SK-N-SH (cell line): ENCODE measurements at regions not wholly inside any gene's neighbourhood (a gene's known extent, or its start where the extent isn't known, plus 50 kb on each side); places are given as distances from the start of the nearest gene placed in this dataset.

Experiments
- CTCF ChIA-PET: fragments of 300-600, 350-600 bp; formaldehyde crosslinking; extraction: SDS; loops from one replicate; lab custom pipeline; 2021; lab: Yijun Ruan, JAX
- POLR2A ChIA-PET: fragments of 350-600 bp; sonication (Branson Sonifier 250); formaldehyde crosslinking; extraction: SDS; loops from one replicate; lab custom pipeline; 2020; ENCODE audit warnings: antibody characterized with exemption, inconsistent platforms; lab: Yijun Ruan, JAX
- DNase-seq: peaks from one replicate; pipeline ENCODE4 v3.0.0; 2012
- H2AFZ ChIP-seq: fragments of 200-600 bp; sonication (generic); 2 replicates; pipeline ENCODE4 v1.8.1; 2016; ENCODE audit warnings: antibody characterized with exemption, mild to moderate bottlenecking, low read depth
- H3F3A ChIP-seq: fragments of 200-600 bp; sonication (generic); replicated peaks from 2 replicates; pipeline ENCODE3; 2016; ENCODE audit warnings: antibody characterized with exemption, mild to moderate bottlenecking; ENCODE audit not compliant: insufficient read depth
- H3K27ac ChIP-seq, 2 experiments: fragments of 200-500 bp in 1 of 2; fragments of 200-600 bp in 1 of 2; sonication (Bioruptor generic) in 1 of 2; sonication (generic), shearing (Covaris generic) in 1 of 2; 2 replicates each; pipeline versions ENCODE4 v1.5.1 to v1.6.1; 2014 to 2016; ENCODE audit warnings: low read depth in 2 of 2, inconsistent platforms in 1 of 2, low read length in 1 of 2, mild to moderate bottlenecking in 1 of 2, mixed read lengths in 1 of 2
- H3K27me3 ChIP-seq: fragments of 200-600 bp; sonication (generic), shearing (Covaris generic); 2 replicates; pipeline ENCODE4 v1.6.1; 2016; ENCODE audit warnings: mixed run types; ENCODE audit not compliant: insufficient read depth
- H3K36me3 ChIP-seq, 2 experiments: fragments of 200-500 bp in 1 of 2; fragments of 200-600 bp in 1 of 2; sonication (Bioruptor generic) in 1 of 2; sonication (generic) in 1 of 2; replicated peaks in 1 of 2; 2 replicates each; pipeline versions ENCODE3 to v1.5.1; 2014 to 2016; ENCODE audit warnings: low read length in 1 of 2, mild to moderate bottlenecking in 1 of 2; ENCODE audit not compliant: insufficient read depth in 2 of 2, control insufficient read depth in 1 of 2
- H3K4me1 ChIP-seq, 2 experiments: fragments of 200-500 bp in 1 of 2; fragments of 200-600 bp in 1 of 2; sonication (Bioruptor generic) in 1 of 2; sonication (generic), shearing (Covaris generic) in 1 of 2; 2 replicates each; pipeline versions ENCODE4 v1.5.1 to v1.6.1; 2014 to 2016; ENCODE audit warnings: low read depth in 1 of 2, low read length in 1 of 2, mixed run types in 1 of 2; ENCODE audit not compliant: insufficient read depth in 2 of 2, control insufficient read depth in 1 of 2
- H3K4me2 ChIP-seq: fragments of 200-600 bp; sonication (generic), shearing (Covaris generic); 2 replicates; pipeline ENCODE4 v1.6.1; 2017; ENCODE audit warnings: mixed run types
- H3K4me3 ChIP-seq, 2 experiments: fragments of 200-500 bp in 1 of 2; fragments of 200-600 bp in 1 of 2; sonication (Bioruptor generic) in 1 of 2; sonication (generic), shearing (Covaris generic) in 1 of 2; 2 replicates each; pipeline versions ENCODE4 v1.5.1 to v1.8.1; 2014 to 2016; ENCODE audit warnings: low read depth in 2 of 2, inconsistent platforms in 1 of 2, low read length in 1 of 2, mild to moderate bottlenecking in 1 of 2, mixed read lengths in 1 of 2, moderate library complexity in 1 of 2
- H3K79me2 ChIP-seq: fragments of 200-600 bp; sonication (generic); 2 replicates; pipeline ENCODE4 v1.8.1; 2017; ENCODE audit warnings: mild to moderate bottlenecking; ENCODE audit not compliant: insufficient read depth
- H3K9ac ChIP-seq: fragments of 200-600 bp; sonication (generic); 2 replicates; pipeline ENCODE4 v1.6.1; 2017; ENCODE audit warnings: mixed run types
- H3K9me2 ChIP-seq: fragments of 200-600 bp; sonication (generic); 2 replicates; pipeline ENCODE4 v1.6.1; 2017; ENCODE audit warnings: mixed run types
- H3K9me3 ChIP-seq: fragments of 200-600 bp; sonication (generic); 2 replicates; pipeline ENCODE4 v1.6.1; 2017; ENCODE audit warnings: mixed run types, mild to moderate bottlenecking, moderate library complexity
- H4K20me1 ChIP-seq: fragments of 200-600 bp; sonication (generic); 2 replicates; pipeline ENCODE4 v1.6.1; 2017; ENCODE audit warnings: mild to moderate bottlenecking, mixed run types; ENCODE audit not compliant: insufficient read depth
- ELF1 ChIP-seq: IDR thresholded peaks from 2 replicates; pipeline ENCODE4 v1.4.0; 2012
- EP300 ChIP-seq, 2 experiments: IDR thresholded peaks; 2 replicates each; pipeline versions ENCODE4 v1.4.0 to v1.6.1; 2012; ENCODE audit warnings: borderline replicate concordance in 1 of 2, low read depth in 1 of 2, low read length in 1 of 2
- EZH2phosphoT487 ChIP-seq: fragments of 200-600 bp; sonication (generic); IDR thresholded peaks from 2 replicates; pipeline ENCODE4 v1.6.1; 2017; ENCODE audit warnings: low read depth, mixed run types, mild to moderate bottlenecking, antibody characterized with exemption, moderate library complexity, borderline replicate concordance
- FOXM1 ChIP-seq: IDR thresholded peaks from 2 replicates; pipeline ENCODE4 v1.4.0; 2012; ENCODE audit warnings: low read depth, mild to moderate bottlenecking
- GATA2 ChIP-seq: sonication (generic); formaldehyde crosslinking; IDR thresholded peaks from 2 replicates; pipeline ENCODE4 v1.5.0; 2020; ENCODE audit warnings: mild to moderate bottlenecking, missing genetic modification reagents
- MAX ChIP-seq: IDR thresholded peaks from 2 replicates; pipeline ENCODE4 v1.4.0; 2012; ENCODE audit warnings: low read depth
- MXI1 ChIP-seq: IDR thresholded peaks from 2 replicates; pipeline ENCODE4 v1.6.1; 2012; ENCODE audit warnings: mild to moderate bottlenecking, low read depth, low read length, improper control_type of control experiment
- PBX3 ChIP-seq: IDR thresholded peaks from 2 replicates; pipeline ENCODE4; 2012
- POLR2AphosphoS5 ChIP-seq: IDR thresholded peaks from 2 replicates; pipeline ENCODE4 v1.6.1; 2012; ENCODE audit warnings: low read depth, low read length
- RAD21 ChIP-seq: IDR thresholded peaks from 2 replicates; pipeline ENCODE4 v1.6.1; 2012; ENCODE audit warnings: mild to moderate bottlenecking, low read length
- SMC3 ChIP-seq: IDR thresholded peaks from 2 replicates; pipeline ENCODE4 v1.6.1; 2012; ENCODE audit warnings: low read depth, low read length, improper control_type of control experiment
- TAF1 ChIP-seq: IDR thresholded peaks from 2 replicates; pipeline ENCODE4 v1.6.1; 2012; ENCODE audit warnings: low read depth, mild to moderate bottlenecking, low read length, moderate library complexity, borderline replicate concordance
- TCF12 ChIP-seq: IDR thresholded peaks from 2 replicates; pipeline ENCODE4 v1.4.0; 2012
- TEAD4 ChIP-seq: IDR thresholded peaks from 2 replicates; pipeline ENCODE4 v1.4.0; 2012; ENCODE audit warnings: mild to moderate bottlenecking, borderline replicate concordance; ENCODE audit not compliant: insufficient read depth
- USF1 ChIP-seq: IDR thresholded peaks from 2 replicates; pipeline ENCODE4 v1.4.0; 2012; ENCODE audit warnings: low read depth, borderline replicate concordance
- WGBS: methylation state at CpG from one replicate; pipeline ENCODE4 v1.1.6; 2017; ENCODE audit warnings: low lambda C conversion rate; 5-methylcytosine and 5-hydroxymethylcytosine counted together
- TF ChIP-seq, protein P1 (sequence below): fragments of 150-350 bp; IDR thresholded peaks from 2 replicates; pipeline ENCODE4 v1.6.1; 2017; ENCODE audit warnings: antibody characterized with exemption, low read length, low read depth, borderline replicate concordance
- TF ChIP-seq, protein P2 (sequence below): IDR thresholded peaks from 2 replicates; pipeline ENCODE4 v1.4.0; 2012; ENCODE audit warnings: low read depth, borderline replicate concordance

GRCh38 chr6:2477666-2478065 is 232.3 kb upstream of the GMDS start:
- H3K36me3 ChIP-seq: no peaks in the 10 kb centered on the region
- ChIA-PET CTCF (no interaction called here), POLR2A (no interaction called here)
- peaks cover 0 to 12% of the 10 kb centered on the region in 2 experiments; a peak in 1 of 4 replicates for H3K4me1 ChIP-seq
- peaks cover 7% of the 10 kb centered on the region; the same call in 1 of the 2 replicates for H3K27me3 ChIP-seq
- no peak for DNase-seq
- H3F3A ChIP-seq: no peaks in the 10 kb centered on the region
- H4K20me1 ChIP-seq: no peaks in the 10 kb centered on the region
- no peak overlapping the region for H3K9ac ChIP-seq
- H3K4me3 ChIP-seq: no peak overlapping the region
- H2AFZ ChIP-seq: no peak overlapping the region
- H3K4me2 ChIP-seq: no peak overlapping the region
- 48% methylated on average over 8 of the region's 8 CpGs for WGBS
- no peak overlapping the region for H3K27ac ChIP-seq
- no peaks in the 10 kb centered on the region for H3K9me3 ChIP-seq
- H3K79me2 ChIP-seq: no peaks in the 10 kb centered on the region
- TF ChIP-seq FOXM1: no peak
- TF ChIP-seq ELF1: no peak
- no peak for TF ChIP-seq GATA2 (CRISPR knock-in tag)
- no peak for TF ChIP-seq EZH2phosphoT487
- TF ChIP-seq, protein P1, sequence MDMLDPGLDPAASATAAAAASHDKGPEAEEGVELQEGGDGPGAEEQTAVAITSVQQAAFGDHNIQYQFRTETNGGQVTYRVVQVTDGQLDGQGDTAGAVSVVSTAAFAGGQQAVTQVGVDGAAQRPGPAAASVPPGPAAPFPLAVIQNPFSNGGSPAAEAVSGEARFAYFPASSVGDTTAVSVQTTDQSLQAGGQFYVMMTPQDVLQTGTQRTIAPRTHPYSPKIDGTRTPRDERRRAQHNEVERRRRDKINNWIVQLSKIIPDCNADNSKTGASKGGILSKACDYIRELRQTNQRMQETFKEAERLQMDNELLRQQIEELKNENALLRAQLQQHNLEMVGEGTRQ: no peak
- no peak for TF ChIP-seq MAX
- no peak for TF ChIP-seq TCF12
- TF ChIP-seq TEAD4: no peak
- no peaks in the 10 kb centered on the region for H3K9me2 ChIP-seq

GRCh38 chr6:2477250-2477649 is 231.8 kb upstream of the GMDS start:
- no peak overlapping the region for H3K4me2 ChIP-seq
- H4K20me1 ChIP-seq: no peaks in the 10 kb centered on the region
- H2AFZ ChIP-seq: no peak overlapping the region
- no peak for TF ChIP-seq RAD21
- no peak for TF ChIP-seq EP300 (IDR thresholded peaks at IDR 0.05; ENCODE audit: borderline replicate concordance in 1 of 2, low read depth in 1 of 2, low read length in 1 of 2)
- TF ChIP-seq, protein P1: no peak
- TF ChIP-seq MXI1: no peak
- TF ChIP-seq, protein P2, sequence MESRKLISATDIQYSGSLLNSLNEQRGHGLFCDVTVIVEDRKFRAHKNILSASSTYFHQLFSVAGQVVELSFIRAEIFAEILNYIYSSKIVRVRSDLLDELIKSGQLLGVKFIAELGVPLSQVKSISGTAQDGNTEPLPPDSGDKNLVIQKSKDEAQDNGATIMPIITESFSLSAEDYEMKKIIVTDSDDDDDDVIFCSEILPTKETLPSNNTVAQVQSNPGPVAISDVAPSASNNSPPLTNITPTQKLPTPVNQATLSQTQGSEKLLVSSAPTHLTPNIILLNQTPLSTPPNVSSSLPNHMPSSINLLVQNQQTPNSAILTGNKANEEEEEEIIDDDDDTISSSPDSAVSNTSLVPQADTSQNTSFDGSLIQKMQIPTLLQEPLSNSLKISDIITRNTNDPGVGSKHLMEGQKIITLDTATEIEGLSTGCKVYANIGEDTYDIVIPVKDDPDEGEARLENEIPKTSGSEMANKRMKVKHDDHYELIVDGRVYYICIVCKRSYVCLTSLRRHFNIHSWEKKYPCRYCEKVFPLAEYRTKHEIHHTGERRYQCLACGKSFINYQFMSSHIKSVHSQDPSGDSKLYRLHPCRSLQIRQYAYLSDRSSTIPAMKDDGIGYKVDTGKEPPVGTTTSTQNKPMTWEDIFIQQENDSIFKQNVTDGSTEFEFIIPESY: no peak
- no peak for TF ChIP-seq POLR2AphosphoS5
- no peak for TF ChIP-seq PBX3
- TF ChIP-seq MAX: no peak
- no peak for TF ChIP-seq USF1
- TF ChIP-seq TCF12: no peak
- no peak for TF ChIP-seq GATA2 (CRISPR knock-in tag)
- no peak for TF ChIP-seq SMC3
- TF ChIP-seq TAF1: no peak
- TF ChIP-seq, all 33 proteins: peak for 0
- H3F3A ChIP-seq: no peaks in the 10 kb centered on the region
- no peaks in the 10 kb centered on the region for H3K9me3 ChIP-seq
- ChIA-PET POLR2A (no interaction called here), CTCF (no interaction called here)
- H3K4me1 ChIP-seq: peaks cover 0 to 12% of the 10 kb centered on the region in 2 experiments; a peak in 1 of 4 replicates
- H3K9ac ChIP-seq: no peak overlapping the region
- DNase-seq: no peak
- no peak overlapping the region for H3K27ac ChIP-seq
- H3K4me3 ChIP-seq: no peak overlapping the region
- H3K9me2 ChIP-seq: no peaks in the 10 kb centered on the region
- H3K27me3 ChIP-seq: peaks cover 7% of the 10 kb centered on the region; the same call in 1 of the 2 replicates
- H3K36me3 ChIP-seq: no peaks in the 10 kb centered on the region
- H3K79me2 ChIP-seq: no peaks in the 10 kb centered on the region
- 76% methylated on average over 1 of the region's 1 CpG for WGBS
